ENCODE measurements at regions not wholly inside any gene's neighbourhood (a gene's known extent, or its start where the extent isn't known, plus 50 kb on each side); places are given as distances from the start of the nearest gene placed in this dataset.

GRCh38 chr9:16025627-16026026 is 472.8 kb downstream of the CCDC171 start:
- no peak for DNase-seq
- peaks cover 7% of the 10 kb centered on the region for H3K4me1 Mint-ChIP-seq
- ATAC-seq (ENCODE audit: low read depth) = no peak
- H3K4me3 Mint-ChIP-seq = no peak overlapping the region
- no peak overlapping the region for H3K27ac Mint-ChIP-seq
- peaks cover 31% of the 10 kb centered on the region for H3K27me3 Mint-ChIP-seq
- H3K9me3 Mint-ChIP-seq = peaks cover 1% of the 10 kb centered on the region
- H3K36me3 Mint-ChIP-seq = no peaks in the 10 kb centered on the region
- POLR2A ChIA-PET = no interaction called here

- Mint-ChIP-seq H3K9me3 (peaks cover 1% of the 10 kb centered on the region), H3K36me3 (no peaks in the 10 kb centered on the region), H3K4me3 (no peak overlapping the region), H3K27me3 (peaks cover 32% of the 10 kb centered on the region), H3K27ac (no peak overlapping the region), H3K4me1 (peaks cover 10% of the 10 kb centered on the region)
- no peak for DNase-seq
- POLR2A ChIA-PET = no interaction called here
- ATAC-seq (ENCODE audit: low read depth) = no peak
These were observed 474.0 kb downstream of the CCDC171 start for GRCh38 chr9:16026886-16027285.

GRCh38 chr9:16028548-16028947 is 475.7 kb downstream of the CCDC171 start:
- Mint-ChIP-seq H3K36me3 (no peaks in the 10 kb centered on the region), H3K4me3 (no peak overlapping the region), H3K27me3 (peaks cover 37% of the 10 kb centered on the region), H3K9me3 (peaks cover 1% of the 10 kb centered on the region), H3K4me1 (peaks cover 10% of the 10 kb centered on the region), H3K27ac (no peak overlapping the region)
- no peak for DNase-seq
- POLR2A ChIA-PET = no interaction called here
- no peak for ATAC-seq (ENCODE audit: low read depth)

- Mint-ChIP-seq H3K27me3 (peaks cover 36% of the 10 kb centered on the region), H3K36me3 (no peaks in the 10 kb centered on the region), H3K27ac (peak overlapping the region; percentile 13), H3K4me1 (peaks cover 10% of the 10 kb centered on the region), H3K9me3 (peaks cover 1% of the 10 kb centered on the region), H3K4me3 (no peak overlapping the region)
- DNase-seq = no peak
- POLR2A ChIA-PET = no interaction called here
- ATAC-seq (ENCODE audit: low read depth) = no peak
These were observed 476.3 kb downstream of the CCDC171 start for GRCh38 chr9:16029046-16029615.

- peaks cover 1% of the 10 kb centered on the region for H3K9me3 Mint-ChIP-seq
- no peak overlapping the region for H3K27ac Mint-ChIP-seq
- H3K4me1 Mint-ChIP-seq = peaks cover 10% of the 10 kb centered on the region
- ATAC-seq (ENCODE audit: low read depth) (no peak), DNase-seq (no peak)
- H3K27me3 Mint-ChIP-seq = peaks cover 32% of the 10 kb centered on the region
- POLR2A ChIA-PET = no interaction called here
- no peaks in the 10 kb centered on the region for H3K36me3 Mint-ChIP-seq
- H3K4me3 Mint-ChIP-seq = no peak overlapping the region
These were observed 477.0 kb downstream of the CCDC171 start for GRCh38 chr9:16029796-16030363.

- POLR2A ChIA-PET = no interaction called here
- Mint-ChIP-seq H3K4me3 (peak overlapping the region; percentile 4), H3K36me3 (no peaks in the 10 kb centered on the region), H3K27me3 (peaks cover 32% of the 10 kb centered on the region), H3K27ac (no peak overlapping the region), H3K4me1 (peaks cover 10% of the 10 kb centered on the region), H3K9me3 (peaks cover 1% of the 10 kb centered on the region)
- ATAC-seq (ENCODE audit: low read depth) (peak; percentile 94), DNase-seq (peak; percentile 66)
These were observed 477.8 kb downstream of the CCDC171 start for GRCh38 chr9:16030528-16031185.

- DNase-seq (no peak), ATAC-seq (ENCODE audit: low read depth) (no peak)
- H3K27me3 Mint-ChIP-seq = peaks cover 29% of the 10 kb centered on the region
- peaks cover 1% of the 10 kb centered on the region for H3K9me3 Mint-ChIP-seq
- H3K4me3 Mint-ChIP-seq = no peak overlapping the region
- peaks cover 10% of the 10 kb centered on the region for H3K4me1 Mint-ChIP-seq
- POLR2A ChIA-PET = no interaction called here
- no peaks in the 10 kb centered on the region for H3K36me3 Mint-ChIP-seq
- no peak overlapping the region for H3K27ac Mint-ChIP-seq
These were observed 478.6 kb downstream of the CCDC171 start for GRCh38 chr9:16031486-16031885.

GRCh38 chr9:16031971-16032370 is 479.1 kb downstream of the CCDC171 start:
- peaks cover 29% of the 10 kb centered on the region for H3K27me3 Mint-ChIP-seq
- POLR2A ChIA-PET = no interaction called here
- peaks cover 1% of the 10 kb centered on the region for H3K9me3 Mint-ChIP-seq
- DNase-seq (no peak), ATAC-seq (ENCODE audit: low read depth) (no peak)
- H3K36me3 Mint-ChIP-seq = no peaks in the 10 kb centered on the region
- H3K4me1 Mint-ChIP-seq = peaks cover 10% of the 10 kb centered on the region
- H3K27ac Mint-ChIP-seq = no peak overlapping the region
- no peak overlapping the region for H3K4me3 Mint-ChIP-seq

- POLR2A ChIA-PET = no interaction called here
- Mint-ChIP-seq H3K4me3 (no peak overlapping the region), H3K27me3 (peaks cover 22% of the 10 kb centered on the region), H3K9me3 (peaks cover 1% of the 10 kb centered on the region), H3K36me3 (no peaks in the 10 kb centered on the region), H3K4me1 (peaks cover 10% of the 10 kb centered on the region), H3K27ac (no peak overlapping the region)
- DNase-seq = no peak
- no peak for ATAC-seq (ENCODE audit: low read depth)
These were observed 480.0 kb downstream of the CCDC171 start for GRCh38 chr9:16032799-16033198.

GRCh38 chr9:16033253-16033652 is 480.4 kb downstream of the CCDC171 start:
- no peak overlapping the region for H3K27ac Mint-ChIP-seq
- H3K9me3 Mint-ChIP-seq = peaks cover 1% of the 10 kb centered on the region
- H3K4me1 Mint-ChIP-seq = peaks cover 10% of the 10 kb centered on the region
- no peak for DNase-seq
- H3K36me3 Mint-ChIP-seq = no peaks in the 10 kb centered on the region
- peaks cover 18% of the 10 kb centered on the region for H3K27me3 Mint-ChIP-seq
- no peak for ATAC-seq (ENCODE audit: low read depth)
- POLR2A ChIA-PET = no interaction called here
- H3K4me3 Mint-ChIP-seq = no peak overlapping the region

- peaks cover 10% of the 10 kb centered on the region for H3K4me1 Mint-ChIP-seq
- POLR2A ChIA-PET = no interaction called here
- H3K36me3 Mint-ChIP-seq = no peaks in the 10 kb centered on the region
- ATAC-seq (ENCODE audit: low read depth) (no peak), DNase-seq (no peak)
- no peak overlapping the region for H3K27ac Mint-ChIP-seq
- no peak overlapping the region for H3K4me3 Mint-ChIP-seq
- peaks cover 13% of the 10 kb centered on the region for H3K27me3 Mint-ChIP-seq
- peaks cover 1% of the 10 kb centered on the region for H3K9me3 Mint-ChIP-seq
These were observed 481.3 kb downstream of the CCDC171 start for GRCh38 chr9:16033921-16034691.

GRCh38 chr9:16039218-16039987 is 486.6 kb downstream of the CCDC171 start:
- Mint-ChIP-seq H3K4me1 (no peaks in the 10 kb centered on the region), H3K27me3 (no peaks in the 10 kb centered on the region), H3K9me3 (no peaks in the 10 kb centered on the region), H3K27ac (no peak overlapping the region), H3K4me3 (no peak overlapping the region), H3K36me3 (no peaks in the 10 kb centered on the region)
- ATAC-seq (ENCODE audit: low read depth) (no peak), DNase-seq (no peak)
- POLR2A ChIA-PET = no interaction called here

GRCh38 chr9:16039988-16040761 is 487.3 kb downstream of the CCDC171 start:
- ATAC-seq (ENCODE audit: low read depth) (no peak), DNase-seq (no peak)
- Mint-ChIP-seq H3K4me3 (no peak overlapping the region), H3K27ac (no peak overlapping the region), H3K36me3 (no peaks in the 10 kb centered on the region), H3K4me1 (no peaks in the 10 kb centered on the region), H3K27me3 (no peaks in the 10 kb centered on the region), H3K9me3 (no peaks in the 10 kb centered on the region)
- POLR2A ChIA-PET = no interaction called here

Measured in activated naive CD8-positive, alpha-beta T cell treated with anti-CD3 and anti-CD28 coated beads, Interleukin-2, amount 10 ng/mL, durations not matched to agents 7 days and 5 days (primary cell).